ENCODE measurements at regions not wholly inside any gene's neighbourhood (a gene's known extent, or its start where the extent isn't known, plus 50 kb on each side); places are given as distances from the start of the nearest gene placed in this dataset.

DNA sequence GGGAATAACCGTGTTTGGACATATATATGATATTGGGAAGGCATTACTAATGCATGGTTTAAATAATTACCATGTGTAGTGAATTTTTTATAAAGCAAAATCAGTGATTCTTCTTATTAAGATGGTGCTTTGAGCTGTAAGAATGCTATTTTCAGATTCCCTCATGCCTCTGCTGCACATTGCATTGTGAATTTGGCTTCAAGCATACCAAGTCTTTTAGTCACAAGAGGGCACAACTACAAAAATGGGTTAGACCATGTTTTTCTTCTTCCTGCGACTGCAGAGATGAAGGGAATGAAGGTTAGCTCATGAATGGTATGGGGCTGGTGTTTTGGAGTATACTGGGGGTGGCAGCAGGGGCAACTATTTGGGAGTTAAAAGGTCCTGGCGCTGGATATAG lies 320.1 kb downstream of the SLC4A3 start:
- TF ChIP-seq POLR2AphosphoS5 (IDR thresholded peaks at IDR 0.05; ENCODE audit: control insufficient read depth, insufficient read depth, low read depth, low read length) (no peak), FOXA3 (CRISPR knock-in tag; conservative IDR thresholded peaks at IDR 0.05 in 1 of 2, IDR thresholded peaks at IDR 0.05 in 1 of 2) (no peak), ZNF589 (CRISPR knock-in tag; IDR thresholded peaks at IDR 0.05; ENCODE audit: low read depth) (no peak), SAP30 (IDR thresholded peaks at IDR 0.05; ENCODE audit: borderline replicate concordance, insufficient read depth, low read depth, low read length, poor library complexity, severe bottlenecking) (no peak), GTF2F1 (IDR thresholded peaks at IDR 0.05; ENCODE audit: low read depth, low read length) (no peak), SREBF1 (IDR thresholded peaks at IDR 0.05; ENCODE audit: borderline replicate concordance, low read depth, low read length) (no peak), ZNF444 (CRISPR knock-in tag; IDR thresholded peaks at IDR 0.05) (no peak), RAD21 (CRISPR knock-in tag; conservative IDR thresholded peaks at IDR 0.05 in 1 of 2, IDR thresholded peaks at IDR 0.05 in 1 of 2) (no peak), PHB (CRISPR knock-in tag; IDR thresholded peaks at IDR 0.05) (no peak), RFX1 (IDR thresholded peaks at IDR 0.05) (no peak)
- TF ChIP-seq, protein P1, sequence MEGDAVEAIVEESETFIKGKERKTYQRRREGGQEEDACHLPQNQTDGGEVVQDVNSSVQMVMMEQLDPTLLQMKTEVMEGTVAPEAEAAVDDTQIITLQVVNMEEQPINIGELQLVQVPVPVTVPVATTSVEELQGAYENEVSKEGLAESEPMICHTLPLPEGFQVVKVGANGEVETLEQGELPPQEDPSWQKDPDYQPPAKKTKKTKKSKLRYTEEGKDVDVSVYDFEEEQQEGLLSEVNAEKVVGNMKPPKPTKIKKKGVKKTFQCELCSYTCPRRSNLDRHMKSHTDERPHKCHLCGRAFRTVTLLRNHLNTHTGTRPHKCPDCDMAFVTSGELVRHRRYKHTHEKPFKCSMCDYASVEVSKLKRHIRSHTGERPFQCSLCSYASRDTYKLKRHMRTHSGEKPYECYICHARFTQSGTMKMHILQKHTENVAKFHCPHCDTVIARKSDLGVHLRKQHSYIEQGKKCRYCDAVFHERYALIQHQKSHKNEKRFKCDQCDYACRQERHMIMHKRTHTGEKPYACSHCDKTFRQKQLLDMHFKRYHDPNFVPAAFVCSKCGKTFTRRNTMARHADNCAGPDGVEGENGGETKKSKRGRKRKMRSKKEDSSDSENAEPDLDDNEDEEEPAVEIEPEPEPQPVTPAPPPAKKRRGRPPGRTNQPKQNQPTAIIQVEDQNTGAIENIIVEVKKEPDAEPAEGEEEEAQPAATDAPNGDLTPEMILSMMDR (IDR thresholded peaks at IDR 0.05 in 2 of 3, conservative IDR thresholded peaks at IDR 0.05 in 1 of 3; ENCODE audit: insufficient read depth in 2 of 3, low read depth in 1 of 3, low read length in 3 of 3) = no peak

All from K562 (cell line).